ENCODE measurements at regions not wholly inside any gene's neighbourhood (a gene's known extent, or its start where the extent isn't known, plus 50 kb on each side); places are given as distances from the start of the nearest gene placed in this dataset.

DNA sequence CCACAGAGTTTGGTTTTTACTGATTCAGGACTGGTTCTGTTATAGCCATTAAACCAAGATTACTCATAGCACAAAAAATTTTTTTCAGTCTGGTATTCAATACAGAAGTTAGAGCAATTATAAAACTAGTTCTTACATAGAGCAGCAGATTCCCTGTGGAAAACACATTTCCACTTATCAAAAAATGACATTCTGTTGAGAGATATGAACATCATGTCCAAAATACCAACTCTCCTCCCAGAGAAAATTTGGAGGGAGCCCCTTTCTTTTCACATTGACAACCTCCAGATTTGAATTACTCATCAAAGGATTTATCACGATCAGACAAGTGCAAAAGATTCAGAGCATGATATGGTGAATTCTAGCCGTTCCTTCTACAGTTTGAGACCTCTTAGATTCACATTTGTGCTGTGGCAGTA is 126.8 kb upstream of the SERPINE2 start:
- Histone ChIP-seq H3K27ac (ENCODE audit: insufficient read depth, low read depth, low read length) (no peak overlapping the region), H3K9me3 (replicated peaks; ENCODE audit: control insufficient read depth, insufficient read depth, low read length) (no peaks in the 10 kb centered on the region), H4K20me1 (replicated peaks; ENCODE audit: control insufficient read depth, extremely low read depth, insufficient read depth, low read length) (no peaks in the 10 kb centered on the region), H2AFZ (ENCODE audit: low read depth, low read length) (no peak overlapping the region), H3K27me3 (ENCODE audit: control insufficient read depth in 2 of 2, insufficient read depth in 2 of 2, low read length in 2 of 2) (peaks cover 0 to 2% of the 10 kb centered on the region in 2 experiments), H3K4me2 (ENCODE audit: insufficient read depth, low read length) (no peak overlapping the region), H3K4me1 (ENCODE audit: control insufficient read depth, extremely low read depth, insufficient read depth, low read length) (no peaks in the 10 kb centered on the region), H3K9ac (replicated peaks; ENCODE audit: extremely low read depth, insufficient read depth, low read length) (no peak overlapping the region), H3K9me1 (replicated peaks; ENCODE audit: control insufficient read depth, extremely low read depth, insufficient read depth, low read length) (no peaks in the 10 kb centered on the region), H3K36me3 (ENCODE audit: control insufficient read depth in 2 of 2, extremely low read depth in 1 of 2, insufficient read depth in 2 of 2, low read length in 2 of 2) (no peaks in the 10 kb centered on the region), H3K4me3 (replicated peaks in 1 of 3; ENCODE audit: insufficient read depth in 1 of 3, low read depth in 1 of 3, low read length in 3 of 3) (no peak overlapping the region), H3K79me2 (ENCODE audit: control insufficient read depth, insufficient read depth, low read length) (no peaks in the 10 kb centered on the region)
- ChIA-PET POLR2A (no interaction called here), CTCF (no interaction called here)
- DNase-seq (ENCODE audit: low read depth, low spot score) (no peak), FAIRE-seq (no peak)
- intact Hi-C loops (cut with micrococcal nuclease) (loop anchor here (1.0 kb wide), 1 partner anchor 12 kb away; no protein-coding TSS in a partner anchor), dilution Hi-C loops (cut with MboI; ENCODE audit: extremely low pct_ligation_motif_present, low sequenced_read_pairs) (no loop called here)
- BruUV-seq (replicated peaks), result no TSS peak
- TF ChIP-seq MAX (IDR thresholded peaks at IDR 0.05; ENCODE audit: insufficient read depth, insufficient read length), result no peak
- no peak for TF ChIP-seq POLR2AphosphoS5 (IDR thresholded peaks at IDR 0.05; ENCODE audit: insufficient read depth, low read depth, low read length)
- TF ChIP-seq EZH2 (IDR thresholded peaks at IDR 0.05; ENCODE audit: borderline replicate concordance, low read depth, low read length, severe bottlenecking), result no peak
- no peak for TF ChIP-seq CTCF (IDR thresholded peaks at IDR 0.05; ENCODE audit: extremely low read depth in 1 of 2, insufficient read depth in 1 of 2, low read depth in 1 of 2, low read length in 2 of 2)
- TF ChIP-seq MYC (IDR thresholded peaks at IDR 0.05; ENCODE audit: low read depth, low read length), result no peak
- TF ChIP-seq GATA2 (IDR thresholded peaks at IDR 0.05; ENCODE audit: insufficient read depth, insufficient read length, low read depth, low read length), result no peak
- no peak for TF ChIP-seq POLR2A (IDR thresholded peaks at IDR 0.05; ENCODE audit: low read depth, low read length)
- TF ChIP-seq JUN (IDR thresholded peaks at IDR 0.05; ENCODE audit: borderline replicate concordance, insufficient read depth, insufficient read length, low read depth), result no peak
- no peak for TF ChIP-seq FOS (IDR thresholded peaks at IDR 0.05; ENCODE audit: borderline replicate concordance, insufficient read depth, low read length)

Measured in endothelial cell of umbilical vein (primary cell).